A549 (cell line): ENCODE measurements at regions not wholly inside any gene's neighbourhood (a gene's known extent, or its start where the extent isn't known, plus 50 kb on each side); places are given as distances from the start of the nearest gene placed in this dataset.

Experiments
- ATAC-seq, 2 experiments: fragments of 200-7000 bp in 1 of 2; fragments of >200 bp in 1 of 2; cut with Nextera tagmentation in 1 of 2; cut with Tn5 transposase in 1 of 2; 3 replicates each; pipeline versions ENCODE4 v1.8.0 to v1.9.1; 2018 to 2020; ENCODE audit warnings: mild to moderate bottlenecking in 1 of 2, moderate library complexity in 1 of 2
- CTCF ChIA-PET: fragments of 300-600 bp; sonication (Branson Sonifier 250); formaldehyde crosslinking; extraction: SDS; loops from one replicate; lab custom pipeline; 2021; ENCODE audit warnings: antibody characterized with exemption, inconsistent platforms; lab: Yijun Ruan, JAX
- POLR2A ChIA-PET: fragments of 350-600 bp; formaldehyde crosslinking; extraction: SDS; loops from one replicate; lab custom pipeline; 2021; ENCODE audit warnings: antibody characterized with exemption, inconsistent platforms; lab: Yijun Ruan, JAX
- DNase-seq, 2 experiments: peaks; one replicate each; pipeline versions ENCODE4 v3.0.0 to v3.0.0-alpha.2; 2011 to 2016; ENCODE audit warnings: low read depth in 1 of 2, low spot score in 1 of 2
- FAIRE-seq: peaks from 2 replicates; lab custom pipeline; 2011; peaks lifted over from hg19 to GRCh38; lab: Jason Lieb, UNC
- H3K27ac ChIP-seq, 2 experiments: fragments of >200 bp; sonication (Bioruptor Twin); formaldehyde crosslinking; 3 replicates each; pipeline ENCODE4 v1.5.1; 2016 to 2017
- H3K4me1 ChIP-seq: fragments of >200 bp; sonication (Bioruptor Twin); formaldehyde crosslinking; 3 replicates; pipeline ENCODE4 v1.6.1; 2016
- H3K4me2 ChIP-seq: fragments of >200 bp; sonication (Bioruptor Twin); formaldehyde crosslinking; 3 replicates; pipeline ENCODE4 v1.6.1; 2016
- H3K4me3 ChIP-seq: fragments of >200 bp; sonication (Bioruptor Twin); formaldehyde crosslinking; 3 replicates; pipeline ENCODE4 v1.5.1; 2016
- H3K9me3 ChIP-seq: fragments of >200 bp; sonication (Bioruptor Twin); formaldehyde crosslinking; 3 replicates; pipeline ENCODE4 v1.6.1; 2016
- FOSL2 ChIP-seq, 2 experiments: fragments of 450-650 bp in 1 of 2; fragments of >200 bp in 1 of 2; sonication (Bioruptor Twin) in 1 of 2; formaldehyde crosslinking; IDR thresholded peaks; 2 replicates each; pipeline versions ENCODE4 v1.5.0 to v1.6.1; 2016 to 2020; ENCODE audit warnings: mild to moderate bottlenecking in 1 of 2, moderate library complexity in 1 of 2
- ZC3H11A ChIP-seq: fragments of 450-650 bp; IDR thresholded peaks from 2 replicates; pipeline ENCODE4 v1.6.1; 2014; ENCODE audit warnings: antibody characterized with exemption, mild to moderate bottlenecking

DNA sequence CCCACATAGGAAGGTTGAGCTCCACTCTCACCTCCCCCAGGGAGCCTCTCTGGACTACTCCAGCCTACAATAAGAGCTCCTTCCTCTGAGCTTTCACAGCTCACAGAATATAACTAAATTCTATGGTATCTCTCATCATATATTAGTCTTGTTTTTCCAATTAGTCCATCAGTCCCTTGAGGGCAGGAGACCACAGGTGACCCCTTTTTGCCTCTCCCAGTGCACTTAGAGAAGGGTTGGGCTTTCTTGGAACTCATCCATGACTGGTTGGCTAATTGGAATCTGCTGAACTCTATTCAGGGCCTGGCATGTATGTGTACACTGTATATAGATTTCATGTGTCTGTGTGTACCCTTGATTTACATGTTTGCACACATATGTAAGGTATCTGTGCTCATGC is 50.4 kb upstream of the ARAP3 start:
- ChIA-PET POLR2A (no interaction called here), CTCF (interaction anchor here (0.5 to 2.0 kb wide), 5 partner anchors 10 to 349 kb away, joined by 3 to 8 read pairs (median 3); no protein-coding TSS in a partner anchor)
- no peak for FAIRE-seq

More for the DNA sequence above, 50.4 kb upstream of the ARAP3 start:
- TF ChIP-seq FOSL2 (IDR thresholded peaks at IDR 0.05) (no peak), FOSL2 (CRISPR knock-in tag; IDR thresholded peaks at IDR 0.05) (no peak), ZC3H11A (no peak)
- DNase-seq (no peak), ATAC-seq (no peak)
- Histone ChIP-seq H3K4me2 (no peak overlapping the region), H3K4me3 (no peak overlapping the region), H3K9me3 (no peaks in the 10 kb centered on the region), H3K27ac (no peak overlapping the region), H3K4me1 (no peaks in the 10 kb centered on the region)
